ENCODE measurements at regions not wholly inside any gene's neighbourhood (a gene's known extent, or its start where the extent isn't known, plus 50 kb on each side); places are given as distances from the start of the nearest gene placed in this dataset.

DNA sequence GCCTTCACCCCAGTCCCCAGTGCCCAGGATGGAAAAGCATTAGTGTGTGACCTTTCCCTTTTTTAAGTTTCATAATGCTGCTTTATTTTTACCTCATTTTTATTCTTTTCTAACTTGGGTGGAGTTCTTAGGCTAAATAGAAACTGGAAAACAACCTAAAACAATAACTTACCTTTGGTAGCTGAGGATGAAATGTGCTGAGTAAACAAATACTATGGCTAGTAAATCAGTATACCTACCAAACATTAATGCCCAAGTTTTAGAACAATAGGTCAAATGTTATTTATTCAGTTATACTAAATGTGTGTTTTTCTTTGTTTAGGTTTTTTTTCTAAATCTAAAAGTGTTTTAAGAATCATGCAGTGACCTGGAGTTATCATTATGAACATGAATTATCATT is 226.6 kb upstream of the G2E3 start:
- TF ChIP-seq, protein P1, sequence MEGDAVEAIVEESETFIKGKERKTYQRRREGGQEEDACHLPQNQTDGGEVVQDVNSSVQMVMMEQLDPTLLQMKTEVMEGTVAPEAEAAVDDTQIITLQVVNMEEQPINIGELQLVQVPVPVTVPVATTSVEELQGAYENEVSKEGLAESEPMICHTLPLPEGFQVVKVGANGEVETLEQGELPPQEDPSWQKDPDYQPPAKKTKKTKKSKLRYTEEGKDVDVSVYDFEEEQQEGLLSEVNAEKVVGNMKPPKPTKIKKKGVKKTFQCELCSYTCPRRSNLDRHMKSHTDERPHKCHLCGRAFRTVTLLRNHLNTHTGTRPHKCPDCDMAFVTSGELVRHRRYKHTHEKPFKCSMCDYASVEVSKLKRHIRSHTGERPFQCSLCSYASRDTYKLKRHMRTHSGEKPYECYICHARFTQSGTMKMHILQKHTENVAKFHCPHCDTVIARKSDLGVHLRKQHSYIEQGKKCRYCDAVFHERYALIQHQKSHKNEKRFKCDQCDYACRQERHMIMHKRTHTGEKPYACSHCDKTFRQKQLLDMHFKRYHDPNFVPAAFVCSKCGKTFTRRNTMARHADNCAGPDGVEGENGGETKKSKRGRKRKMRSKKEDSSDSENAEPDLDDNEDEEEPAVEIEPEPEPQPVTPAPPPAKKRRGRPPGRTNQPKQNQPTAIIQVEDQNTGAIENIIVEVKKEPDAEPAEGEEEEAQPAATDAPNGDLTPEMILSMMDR (conservative IDR thresholded peaks at IDR 0.05; ENCODE audit: low read length): no peak
- TF ChIP-seq EZH2phosphoT487 (IDR thresholded peaks at IDR 0.05; ENCODE audit: borderline replicate concordance): no peak

All from Loucy (cell line).